B cell (primary cell): ENCODE measurements at regions not wholly inside any gene's neighbourhood (a gene's known extent, or its start where the extent isn't known, plus 50 kb on each side); places are given as distances from the start of the nearest gene placed in this dataset.

ENCODE experiments used
- EZH2 ChIP-seq: IDR thresholded peaks from 2 replicates; pipeline ENCODE4 v1.6.1; 2012; ENCODE audit warnings: borderline replicate concordance, low read depth, mild to moderate bottlenecking, moderate library complexity, low read length; ENCODE audit not compliant: insufficient read depth, poor library complexity, severe bottlenecking
- TF ChIP-seq, protein P1 (sequence below): fragments of 200-600 bp; IDR thresholded peaks from one replicate; pipeline ENCODE4 v1.8.0; 2022; ENCODE audit warnings: antibody characterized with exemption, mild to moderate bottlenecking

DNA sequence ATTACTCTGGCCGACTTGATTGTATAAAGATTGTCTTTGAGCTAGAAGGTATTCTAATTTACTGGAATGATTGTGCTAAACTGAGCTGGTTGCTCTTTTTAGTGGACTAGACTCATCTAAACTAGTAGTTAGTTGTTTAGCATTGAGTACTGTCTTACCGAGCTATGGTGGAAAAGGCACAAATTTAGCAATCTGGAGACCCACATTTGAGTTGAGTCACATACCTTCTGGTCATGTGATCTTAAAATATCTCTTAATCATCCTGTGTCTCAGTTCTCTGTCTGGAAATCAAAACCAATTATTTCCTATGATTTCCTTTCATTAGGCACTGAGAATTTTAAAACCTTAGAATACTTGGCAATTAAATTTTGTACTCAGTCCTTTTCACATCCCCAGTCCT, 349.5 kb downstream of the IRS2 start:
- TF ChIP-seq, protein P1, sequence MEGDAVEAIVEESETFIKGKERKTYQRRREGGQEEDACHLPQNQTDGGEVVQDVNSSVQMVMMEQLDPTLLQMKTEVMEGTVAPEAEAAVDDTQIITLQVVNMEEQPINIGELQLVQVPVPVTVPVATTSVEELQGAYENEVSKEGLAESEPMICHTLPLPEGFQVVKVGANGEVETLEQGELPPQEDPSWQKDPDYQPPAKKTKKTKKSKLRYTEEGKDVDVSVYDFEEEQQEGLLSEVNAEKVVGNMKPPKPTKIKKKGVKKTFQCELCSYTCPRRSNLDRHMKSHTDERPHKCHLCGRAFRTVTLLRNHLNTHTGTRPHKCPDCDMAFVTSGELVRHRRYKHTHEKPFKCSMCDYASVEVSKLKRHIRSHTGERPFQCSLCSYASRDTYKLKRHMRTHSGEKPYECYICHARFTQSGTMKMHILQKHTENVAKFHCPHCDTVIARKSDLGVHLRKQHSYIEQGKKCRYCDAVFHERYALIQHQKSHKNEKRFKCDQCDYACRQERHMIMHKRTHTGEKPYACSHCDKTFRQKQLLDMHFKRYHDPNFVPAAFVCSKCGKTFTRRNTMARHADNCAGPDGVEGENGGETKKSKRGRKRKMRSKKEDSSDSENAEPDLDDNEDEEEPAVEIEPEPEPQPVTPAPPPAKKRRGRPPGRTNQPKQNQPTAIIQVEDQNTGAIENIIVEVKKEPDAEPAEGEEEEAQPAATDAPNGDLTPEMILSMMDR: no peak
- no peak for TF ChIP-seq EZH2
